ENCODE measurements at regions not wholly inside any gene's neighbourhood (a gene's known extent, or its start where the extent isn't known, plus 50 kb on each side); places are given as distances from the start of the nearest gene placed in this dataset.
"Not testable (repeated sequence)": the region's sequence is repeated elsewhere in the genome, so short reads cannot be mapped to it uniquely, and the experiment has no call there.

DNA sequence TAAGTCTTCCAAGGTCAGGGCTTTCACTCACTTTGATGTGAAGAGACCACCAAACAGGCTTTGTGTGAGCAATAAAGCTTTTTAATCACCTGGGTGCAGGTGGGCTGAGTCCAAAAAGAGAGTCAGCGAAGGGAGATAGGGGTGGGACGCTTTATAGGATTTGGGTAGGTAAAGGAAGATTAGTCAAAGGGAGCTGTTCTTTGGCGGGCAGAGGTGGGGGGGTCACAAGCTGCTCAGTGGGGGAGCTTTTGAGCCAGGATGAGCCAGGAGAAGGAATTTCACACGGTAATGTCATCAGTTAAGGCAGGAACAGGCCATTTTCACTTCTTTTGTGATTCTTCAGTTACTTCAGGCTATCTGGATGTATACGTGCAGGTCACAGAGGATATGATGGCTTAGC, 553.8 kb downstream of the ADGRL2 start:
- TF ChIP-seq CTCF, POLR2A (IDR thresholded peaks at IDR 0.05): not testable (repeated sequence)
